ENCODE measurements at regions not wholly inside any gene's neighbourhood (a gene's known extent, or its start where the extent isn't known, plus 50 kb on each side); places are given as distances from the start of the nearest gene placed in this dataset.

GRCh38 chr6:85866758-85867401, 224.2 kb upstream of the SYNCRIP start:
- TF ChIP-seq, protein P1, sequence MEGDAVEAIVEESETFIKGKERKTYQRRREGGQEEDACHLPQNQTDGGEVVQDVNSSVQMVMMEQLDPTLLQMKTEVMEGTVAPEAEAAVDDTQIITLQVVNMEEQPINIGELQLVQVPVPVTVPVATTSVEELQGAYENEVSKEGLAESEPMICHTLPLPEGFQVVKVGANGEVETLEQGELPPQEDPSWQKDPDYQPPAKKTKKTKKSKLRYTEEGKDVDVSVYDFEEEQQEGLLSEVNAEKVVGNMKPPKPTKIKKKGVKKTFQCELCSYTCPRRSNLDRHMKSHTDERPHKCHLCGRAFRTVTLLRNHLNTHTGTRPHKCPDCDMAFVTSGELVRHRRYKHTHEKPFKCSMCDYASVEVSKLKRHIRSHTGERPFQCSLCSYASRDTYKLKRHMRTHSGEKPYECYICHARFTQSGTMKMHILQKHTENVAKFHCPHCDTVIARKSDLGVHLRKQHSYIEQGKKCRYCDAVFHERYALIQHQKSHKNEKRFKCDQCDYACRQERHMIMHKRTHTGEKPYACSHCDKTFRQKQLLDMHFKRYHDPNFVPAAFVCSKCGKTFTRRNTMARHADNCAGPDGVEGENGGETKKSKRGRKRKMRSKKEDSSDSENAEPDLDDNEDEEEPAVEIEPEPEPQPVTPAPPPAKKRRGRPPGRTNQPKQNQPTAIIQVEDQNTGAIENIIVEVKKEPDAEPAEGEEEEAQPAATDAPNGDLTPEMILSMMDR (IDR thresholded peaks at IDR 0.05): no peak
- no peak for TF ChIP-seq POLR2A (IDR thresholded peaks at IDR 0.05)
